ENCODE measurements at regions not wholly inside any gene's neighbourhood (a gene's known extent, or its start where the extent isn't known, plus 50 kb on each side); places are given as distances from the start of the nearest gene placed in this dataset.
"Not testable (repeated sequence)": the region's sequence is repeated elsewhere in the genome, so short reads cannot be mapped to it uniquely, and the experiment has no call there.

GRCh38 chr11:106152013-106152412, 74.6 kb downstream of the AASDHPPT start:
- no peak for DNase-seq

GRCh38 chr11:106152824-106153223, 75.4 kb downstream of the AASDHPPT start:
- no peak for DNase-seq

GRCh38 chr11:106156290-106156937, 79.0 kb downstream of the AASDHPPT start:
- DNase-seq, result peak; percentile 24

- no peak for DNase-seq
Measured at GRCh38 chr11:106158406-106158805, 80.9 kb downstream of the AASDHPPT start.

DNA sequence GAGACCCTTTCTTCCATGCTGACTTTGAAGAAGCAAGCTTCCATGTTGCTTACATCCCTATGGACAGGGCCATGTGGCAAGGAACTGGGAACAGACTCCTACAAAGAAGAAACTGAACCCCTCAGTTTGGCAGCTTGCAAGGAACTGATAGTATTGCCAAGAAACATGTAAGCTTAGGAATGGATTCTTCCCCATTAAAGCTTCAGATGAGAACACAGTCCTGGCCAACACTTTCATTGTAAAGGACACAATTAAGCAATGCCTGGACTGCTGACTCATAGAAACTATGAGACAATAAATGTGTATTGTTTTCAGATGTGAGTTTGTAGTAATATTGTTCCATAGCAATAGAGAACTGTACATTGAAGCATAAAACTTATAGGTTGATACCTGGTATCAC, 82.4 kb downstream of the AASDHPPT start:
- no peak for DNase-seq

- DNase-seq, result no peak
Measured at GRCh38 chr11:106160494-106160893, 83.0 kb downstream of the AASDHPPT start.

DNA sequence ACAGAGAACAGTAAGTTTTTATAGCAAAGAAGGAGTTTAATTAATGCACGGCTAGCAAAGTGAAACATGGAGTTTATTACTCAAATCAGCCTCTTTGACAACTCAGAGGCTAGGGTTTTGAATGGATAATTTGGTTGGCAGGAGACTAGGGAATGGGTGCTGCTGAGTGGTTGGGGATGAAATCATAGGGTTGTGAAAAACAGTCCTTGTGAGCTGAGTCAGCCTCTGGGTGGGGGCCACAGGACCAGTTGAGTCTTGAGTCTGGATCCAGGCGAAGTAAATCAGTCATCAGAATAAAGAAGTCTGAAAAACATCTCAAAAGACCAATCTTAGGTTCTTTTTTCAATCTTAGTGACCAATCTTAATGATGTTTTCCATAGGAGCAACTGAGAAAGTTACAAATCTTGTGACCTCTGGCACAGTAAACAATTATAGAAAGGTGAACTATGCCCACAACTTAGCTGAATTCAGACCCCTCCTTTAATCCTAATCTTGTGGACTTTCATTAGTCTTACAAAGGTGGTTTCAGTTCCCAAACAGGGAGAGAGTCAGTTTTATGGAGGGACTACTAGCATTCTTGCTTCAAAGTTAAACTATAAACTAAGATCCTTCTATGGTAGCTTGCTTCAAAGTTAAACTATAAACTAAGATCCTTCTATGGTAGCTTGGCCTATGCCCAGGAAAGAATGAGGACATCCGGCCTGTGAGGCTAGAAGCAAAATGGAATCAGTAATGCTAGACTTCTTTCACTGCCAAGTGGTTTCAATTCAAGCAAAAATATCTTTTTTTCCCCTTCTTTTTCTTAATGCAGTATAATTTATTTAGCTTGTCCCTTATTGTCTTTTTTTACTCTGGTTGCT, 84.5 kb downstream of the AASDHPPT start:
- DNase-seq, result no peak

GRCh38 chr11:106167085-106167484, 89.6 kb downstream of the AASDHPPT start:
- no peak for DNase-seq

DNA sequence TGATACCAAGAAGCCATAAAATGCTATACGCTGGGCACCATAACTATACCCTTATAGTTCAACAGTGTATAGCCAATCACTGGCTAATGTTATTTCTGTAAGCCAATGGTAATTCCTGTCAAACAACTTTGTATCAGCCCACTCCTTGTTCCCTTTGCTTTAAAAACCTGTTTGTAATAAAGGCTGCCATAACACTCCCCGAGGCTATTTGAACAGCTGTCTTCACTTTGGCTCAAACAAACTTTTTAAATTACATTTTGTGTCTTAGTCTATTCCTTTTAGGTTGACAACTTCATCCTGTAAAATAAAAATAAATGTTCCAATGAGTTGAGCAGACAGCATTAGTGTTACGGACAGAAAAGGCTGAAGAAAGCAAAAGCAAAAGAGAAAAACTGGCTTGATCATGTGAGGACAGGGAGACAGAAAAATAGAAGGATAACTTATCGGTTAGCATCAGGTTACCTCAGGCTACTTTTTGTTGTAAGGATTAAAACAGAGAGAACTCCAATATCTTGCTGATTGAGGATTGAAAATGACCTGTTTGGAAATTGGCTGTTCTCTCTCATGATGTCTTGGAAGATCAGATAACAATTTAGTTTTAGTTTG, 95.0 kb downstream of the AASDHPPT start:
- no peak for DNase-seq

- DNase-seq, result no peak
Measured at GRCh38 chr11:106173291-106173690, 95.8 kb downstream of the AASDHPPT start.

GRCh38 chr11:106174003-106174402, 96.5 kb downstream of the AASDHPPT start:
- not testable (repeated sequence) for DNase-seq

- no peak for DNase-seq
Measured at GRCh38 chr11:106176817-106177216, 99.4 kb downstream of the AASDHPPT start.

DNA sequence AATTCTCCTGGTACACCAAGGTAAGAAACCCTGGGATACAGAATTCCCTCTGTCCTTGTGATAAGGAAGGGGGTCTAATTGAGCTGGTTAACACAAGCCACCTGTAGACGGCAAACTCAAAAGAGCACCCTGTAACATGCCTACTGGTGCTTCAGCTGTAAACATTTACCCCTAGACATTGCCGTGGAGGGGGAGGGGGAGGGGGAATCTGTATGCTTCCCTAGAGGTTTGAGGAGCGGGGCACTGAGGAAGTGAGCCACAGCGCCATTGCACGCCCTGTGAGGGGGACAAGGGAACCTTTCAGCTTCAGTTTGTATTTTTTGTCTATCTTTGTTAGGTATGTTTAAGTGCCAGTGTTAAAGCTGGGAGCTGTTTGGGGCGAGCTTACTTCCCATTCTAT, 99.8 kb downstream of the AASDHPPT start:
- no peak for DNase-seq

- no peak for DNase-seq
Measured at GRCh38 chr11:106178361-106178760, 100.9 kb downstream of the AASDHPPT start.

DNA sequence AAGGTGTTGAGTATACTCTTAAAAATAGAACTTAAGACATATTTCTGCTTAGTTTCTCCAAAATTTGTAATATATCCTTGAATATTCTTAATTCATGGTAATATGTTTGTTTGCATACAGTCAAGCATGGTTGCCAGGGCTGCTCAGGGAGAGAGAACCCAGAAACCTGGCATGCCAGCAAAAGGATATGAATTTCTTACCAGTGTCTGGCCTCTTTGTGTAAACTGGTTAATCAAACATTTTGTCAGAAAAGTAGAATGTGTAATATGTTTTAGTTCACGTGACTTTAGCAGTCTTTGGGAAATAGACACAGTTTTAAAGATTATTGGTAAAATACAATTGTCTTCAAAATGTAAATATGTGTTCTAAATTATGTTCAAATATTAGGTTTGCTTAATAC, 101.6 kb downstream of the AASDHPPT start:
- no peak for DNase-seq

GRCh38 chr11:106186630-106187029, 109.2 kb downstream of the AASDHPPT start:
- no peak for DNase-seq

GRCh38 chr11:106187860-106188456, 110.5 kb downstream of the AASDHPPT start:
- DNase-seq, result no peak

DNA sequence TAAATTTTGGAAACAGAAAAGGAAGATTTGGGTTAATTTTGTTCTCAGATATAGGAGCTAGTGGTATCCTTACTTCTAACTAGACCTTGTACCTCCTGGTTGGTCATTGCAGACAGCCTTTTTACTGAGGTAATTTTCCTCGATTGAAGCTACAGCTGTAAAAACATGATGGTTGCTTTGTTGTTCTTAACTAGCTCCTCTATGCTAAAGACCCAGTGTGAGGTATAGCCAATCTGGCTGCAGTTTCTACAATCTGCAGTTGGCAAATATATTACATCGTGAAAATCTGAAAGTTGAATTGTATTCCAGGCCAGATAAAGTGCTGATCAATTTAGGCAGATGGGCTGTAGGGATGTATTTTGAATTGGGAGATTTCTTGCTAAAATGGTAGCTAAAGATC, 116.5 kb downstream of the AASDHPPT start:
- DNase-seq, result no peak

DNA sequence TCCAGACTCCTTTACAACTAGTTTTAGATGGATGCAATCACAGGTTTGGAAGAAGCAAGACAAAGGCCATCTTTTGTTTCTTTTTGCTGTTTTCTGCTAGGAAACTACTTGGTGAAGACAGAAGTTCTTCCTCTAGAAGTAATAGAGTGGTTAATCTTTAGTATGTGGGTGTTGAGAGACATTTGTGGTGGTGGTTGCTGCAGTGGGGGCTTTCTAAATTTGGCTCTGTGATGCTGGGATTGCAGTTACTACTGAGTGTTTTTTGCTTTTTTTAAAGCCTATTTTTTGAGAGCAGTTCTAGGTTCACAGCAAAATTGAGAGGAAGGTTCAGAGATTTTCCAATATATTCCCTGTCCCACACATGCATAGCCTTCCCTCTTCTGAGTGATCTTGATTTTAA, 120.0 kb downstream of the AASDHPPT start:
- no peak for DNase-seq

DNA sequence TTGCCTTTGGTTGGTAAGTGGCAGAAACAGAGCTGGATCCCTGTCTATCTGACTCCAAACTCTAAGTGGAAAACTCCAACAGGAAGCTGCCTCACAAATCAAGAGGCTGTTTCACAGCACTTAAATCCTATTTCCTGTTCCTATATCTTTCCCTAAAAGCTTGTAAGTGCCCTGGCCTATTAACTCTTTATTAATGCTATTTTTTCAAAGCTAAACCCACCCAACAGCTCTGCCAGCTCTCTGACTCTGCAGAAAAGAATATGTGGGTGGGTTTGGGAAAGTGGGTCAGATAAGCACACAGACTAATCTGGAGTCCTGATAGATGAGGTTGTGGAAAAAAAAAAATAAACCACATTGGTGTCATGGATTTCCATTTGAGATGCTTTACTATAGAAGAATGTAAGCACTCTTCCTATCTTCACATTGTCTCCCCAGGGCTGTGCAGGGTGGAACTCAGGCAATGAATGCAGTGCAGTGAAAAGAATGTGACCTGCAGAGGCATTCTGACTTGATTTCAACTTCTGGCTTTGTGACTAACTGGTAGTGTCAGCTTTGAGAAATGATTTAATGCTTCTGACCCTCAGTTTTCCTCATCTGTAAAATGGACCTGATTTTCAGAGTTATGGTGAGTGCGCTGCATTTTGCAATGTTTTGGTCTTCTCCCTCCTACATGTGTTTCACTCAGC, 125.6 kb downstream of the AASDHPPT start:
- no peak for DNase-seq

DNA sequence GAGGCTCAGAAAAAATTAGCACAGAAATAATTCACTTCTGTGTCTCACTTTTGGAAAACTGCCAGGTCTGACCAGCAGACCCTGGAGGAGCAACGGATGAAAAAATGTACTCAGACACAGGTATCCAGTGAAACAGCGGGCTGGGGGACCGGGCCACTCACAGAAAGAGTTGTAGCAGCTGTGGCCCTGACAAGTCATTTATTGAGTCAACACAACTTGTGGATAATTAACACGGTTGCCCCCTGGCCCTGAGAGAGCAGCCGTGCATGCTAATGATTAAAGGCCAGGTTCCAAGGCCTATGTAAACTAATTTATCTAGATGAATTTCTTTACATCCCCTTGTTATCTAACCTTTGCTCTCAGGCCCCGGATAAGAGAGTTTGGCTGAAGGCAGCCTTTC, 131.3 kb downstream of the AASDHPPT start:
- no peak for DNase-seq

GRCh38 chr11:106212081-106212480, 134.6 kb downstream of the AASDHPPT start:
- DNase-seq, result no peak

DNA sequence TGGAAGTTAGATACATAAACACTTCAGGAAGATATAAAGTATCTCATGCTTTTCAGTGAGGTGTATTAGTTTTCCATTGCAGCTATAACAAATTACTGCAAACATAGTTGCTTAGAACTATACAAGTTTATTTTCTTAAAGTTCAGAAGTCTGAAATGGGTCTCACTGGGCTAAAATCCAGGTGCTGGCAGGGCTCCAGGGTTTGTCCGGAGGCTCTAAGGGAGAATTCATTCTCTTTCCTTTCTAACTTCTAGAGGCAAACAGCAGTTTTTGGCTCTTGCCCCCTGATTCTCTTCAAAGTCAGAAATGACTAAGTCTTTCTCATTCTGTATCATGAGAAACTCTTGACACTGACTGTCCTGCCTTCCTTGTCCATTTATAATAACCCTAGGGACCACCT, 138.8 kb downstream of the AASDHPPT start:
- no peak for DNase-seq
